ENCODE measurements at regions not wholly inside any gene's neighbourhood (a gene's known extent, or its start where the extent isn't known, plus 50 kb on each side); places are given as distances from the start of the nearest gene placed in this dataset.
"Not testable (repeated sequence)": the region's sequence is repeated elsewhere in the genome, so short reads cannot be mapped to it uniquely, and the experiment has no call there.

DNA sequence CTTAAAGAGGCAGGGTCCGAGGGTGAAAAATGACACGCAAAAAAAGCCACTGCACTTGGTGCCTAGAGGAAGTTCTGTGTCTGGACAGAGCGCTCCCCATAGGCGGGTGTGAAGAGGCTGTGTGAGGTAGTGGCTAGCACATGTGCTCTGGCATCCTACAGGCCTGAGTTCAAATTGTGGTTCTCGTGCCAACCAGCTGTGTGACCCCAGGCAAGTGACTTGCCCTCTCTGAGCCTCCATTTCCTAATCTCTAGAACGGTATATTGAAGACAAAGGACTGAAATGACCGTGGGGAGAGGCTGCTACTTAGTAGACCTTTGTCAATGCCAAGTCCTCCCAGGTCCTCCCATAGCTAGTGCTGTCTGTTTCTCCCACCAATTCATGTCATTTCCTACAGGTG lies 79.1 kb upstream of the MYL10 start:
- DNase-seq (ENCODE audit: low read depth): no peak

DNA sequence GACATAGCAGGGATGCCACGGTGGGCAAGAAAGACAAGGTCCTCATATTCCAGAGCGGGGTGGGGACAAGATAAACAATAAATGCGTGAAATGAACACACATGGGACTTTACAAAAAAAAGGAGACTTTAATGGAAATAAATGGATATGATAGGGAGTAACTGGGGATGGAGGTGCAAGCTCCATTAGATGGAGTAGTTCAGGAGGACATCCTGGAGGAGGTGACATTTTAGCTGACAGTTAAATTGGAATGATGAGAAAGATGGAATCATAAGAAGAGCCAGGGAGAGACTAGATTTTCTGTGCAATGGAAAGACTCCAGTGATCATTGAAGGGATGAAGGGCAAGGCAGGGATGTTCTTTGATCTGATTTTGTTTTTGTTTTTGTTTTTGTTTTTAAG lies 83.6 kb upstream of the MYL10 start:
- no peak for DNase-seq (ENCODE audit: low read depth)

DNA sequence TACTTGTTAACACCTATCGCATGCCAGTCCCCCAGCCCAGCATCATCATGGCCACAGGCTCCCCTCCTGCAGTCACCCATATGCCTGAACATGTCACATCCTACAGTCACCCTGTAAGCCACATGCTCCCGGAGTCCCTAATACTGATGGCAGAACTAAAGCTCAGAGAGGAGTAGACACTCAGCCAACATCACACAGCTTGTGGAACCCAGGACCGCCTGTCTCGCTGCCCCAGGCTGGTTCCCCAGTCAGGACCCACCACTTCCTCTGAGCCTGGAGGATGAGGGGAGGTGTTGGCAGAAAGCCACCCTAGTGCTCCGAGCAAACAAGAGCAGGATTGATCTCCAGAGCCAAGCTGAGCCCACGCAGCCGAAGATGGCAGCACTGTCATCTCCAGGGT lies 85.0 kb upstream of the MYL10 start:
- no peak for DNase-seq (ENCODE audit: low read depth)

DNA sequence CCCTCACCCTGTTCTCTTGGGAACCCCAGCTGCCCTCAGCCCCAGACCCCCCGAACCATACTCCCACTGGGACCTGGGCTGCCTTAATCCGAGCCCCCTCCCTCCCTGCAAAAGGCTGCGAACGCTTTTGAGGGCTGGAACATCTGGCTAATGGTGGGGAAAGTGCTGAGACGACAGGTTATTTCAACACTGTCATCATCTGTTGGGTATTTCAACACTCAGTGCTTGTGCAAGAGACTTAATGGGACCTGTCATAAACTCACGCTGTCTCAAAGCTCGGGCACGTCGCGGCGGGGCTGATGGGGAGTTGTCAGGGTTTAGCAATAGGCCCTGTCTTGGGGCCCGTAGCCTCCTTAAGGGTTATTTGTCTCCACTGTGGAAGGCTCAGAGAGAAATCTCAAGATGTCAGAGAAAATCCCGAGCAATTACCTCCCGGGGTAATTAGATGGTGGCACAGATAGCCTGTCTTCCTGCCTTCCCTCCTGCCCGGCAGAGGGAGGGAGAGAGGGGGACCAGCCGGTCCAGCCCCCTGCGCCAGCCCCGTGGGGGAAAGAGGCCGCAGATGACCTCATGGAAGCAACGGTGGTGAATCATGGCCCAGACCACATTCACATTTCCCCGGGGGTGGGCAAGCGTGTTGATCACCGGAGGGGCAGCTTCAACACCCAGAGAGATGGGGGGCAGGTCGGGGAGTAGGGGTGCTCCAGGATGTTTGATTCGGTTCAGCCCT lies 88.7 kb upstream of the MYL10 start:
- peak; percentile 86 for DNase-seq (ENCODE audit: low read depth)

DNA sequence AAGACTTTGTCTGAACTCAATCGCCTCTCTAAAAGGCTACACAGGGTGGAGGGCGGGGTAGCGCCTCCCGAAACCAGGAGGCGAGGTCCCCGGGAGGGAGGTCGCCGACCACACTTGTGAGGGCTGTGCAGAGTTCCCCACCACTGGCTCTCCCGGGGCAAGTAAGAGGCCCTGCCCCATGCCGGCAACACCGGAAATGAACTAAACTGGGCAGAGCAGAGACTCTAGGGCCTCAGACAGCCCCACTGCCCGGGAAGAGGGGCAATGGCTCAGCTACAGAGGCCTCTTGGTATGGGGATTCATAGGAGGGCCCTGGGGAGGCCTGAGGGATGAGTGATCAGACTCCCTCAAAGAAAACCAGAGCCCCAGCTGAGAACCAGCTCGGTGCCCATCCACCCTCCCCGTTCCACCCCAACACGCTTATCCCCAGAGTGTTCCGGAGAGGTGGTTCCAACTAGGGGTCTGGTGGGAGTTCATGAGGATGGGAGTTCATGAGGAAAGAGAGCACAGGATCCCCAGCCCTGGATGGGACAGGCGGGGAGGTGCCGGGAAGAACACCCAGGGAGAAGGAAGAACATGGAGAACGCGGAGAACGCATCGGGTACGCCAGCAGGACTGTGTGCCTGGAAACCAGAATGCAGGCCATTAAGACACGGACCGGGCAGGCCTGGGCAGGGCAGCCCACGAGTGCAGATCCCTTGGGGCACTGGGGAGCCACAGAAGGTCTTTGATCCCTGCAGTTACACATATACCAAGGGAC lies 89.4 kb upstream of the MYL10 start:
- no peak for DNase-seq (ENCODE audit: low read depth)

DNA sequence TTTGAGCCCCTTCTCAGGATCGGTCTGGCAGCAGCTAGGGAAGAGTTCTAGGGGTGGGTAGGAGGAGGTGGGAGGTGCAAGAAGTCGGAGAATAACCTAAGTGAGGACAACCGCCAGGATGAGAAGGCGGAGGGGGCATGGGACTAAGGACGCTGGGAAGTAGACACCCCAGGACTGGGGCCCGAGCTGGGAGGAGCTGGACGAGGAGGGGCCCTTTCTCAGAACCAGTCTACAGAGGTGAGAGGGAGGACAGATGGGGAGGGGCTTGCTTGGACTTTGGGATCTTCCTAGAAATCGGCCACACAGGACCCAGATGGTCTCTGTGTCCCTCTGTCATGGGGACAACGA lies 90.0 kb upstream of the MYL10 start:
- DNase-seq (ENCODE audit: low read depth): no peak

DNA sequence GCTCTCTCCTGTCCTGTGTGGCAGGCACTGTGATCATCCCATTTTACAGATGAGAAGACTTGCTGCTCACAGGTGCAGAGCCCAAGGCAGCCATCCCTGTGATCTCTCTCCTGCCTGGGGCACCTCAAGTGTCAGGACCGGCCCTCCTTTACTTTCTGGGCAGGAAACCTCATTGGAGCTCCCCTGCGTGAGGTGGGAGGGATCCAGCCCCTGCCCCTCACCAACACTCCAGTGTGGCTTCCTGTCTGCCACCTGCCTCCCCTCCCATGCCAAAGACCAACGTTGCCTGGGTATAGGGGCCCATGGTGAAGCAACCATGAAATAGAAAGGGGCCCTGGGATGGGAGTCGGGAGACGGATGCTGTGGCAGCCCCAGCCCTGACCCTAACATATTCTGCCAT lies 91.2 kb upstream of the MYL10 start:
- DNase-seq (ENCODE audit: low read depth): no peak

DNA sequence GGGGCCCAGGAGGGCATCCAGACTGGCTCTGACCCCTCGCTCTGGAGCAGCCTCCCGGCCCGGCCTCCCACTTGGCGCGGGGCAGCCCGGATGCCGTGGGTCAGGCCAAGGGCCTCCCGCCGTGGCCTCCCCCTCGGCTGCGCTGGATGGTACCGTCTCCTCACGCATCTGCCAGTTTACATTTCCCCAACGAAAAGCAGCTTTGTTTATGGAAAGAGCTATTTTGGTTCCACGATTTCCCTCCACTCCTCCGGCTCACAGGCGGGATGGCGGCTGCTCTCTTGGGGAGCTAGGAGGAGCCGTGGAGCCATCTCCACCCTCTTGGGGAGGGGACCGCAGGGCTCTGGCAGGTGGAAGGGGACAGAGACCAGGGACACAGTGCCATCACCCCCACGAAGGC lies 93.2 kb upstream of the MYL10 start:
- DNase-seq (ENCODE audit: low read depth): no peak

DNA sequence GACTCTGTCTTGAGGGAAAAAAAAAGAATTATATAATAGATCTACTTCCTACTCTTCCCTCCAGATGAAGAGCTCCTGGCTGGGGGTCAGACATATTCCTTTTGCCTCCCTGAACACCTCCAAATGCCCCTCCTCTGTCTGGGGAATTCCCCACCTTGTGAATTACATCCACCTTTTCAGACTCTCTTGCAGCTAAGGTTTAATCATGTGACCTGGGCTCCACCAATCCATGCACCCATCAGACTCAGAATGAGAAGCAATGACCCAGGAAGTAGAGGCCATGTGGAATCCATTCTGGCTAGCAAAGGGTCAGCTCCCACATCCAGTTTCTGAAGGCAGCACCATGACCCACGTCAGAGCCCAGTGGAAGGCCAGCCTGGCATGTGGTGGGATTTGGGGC lies 93.6 kb upstream of the CUX1 start:
- no peak for DNase-seq (ENCODE audit: low read depth)

DNA sequence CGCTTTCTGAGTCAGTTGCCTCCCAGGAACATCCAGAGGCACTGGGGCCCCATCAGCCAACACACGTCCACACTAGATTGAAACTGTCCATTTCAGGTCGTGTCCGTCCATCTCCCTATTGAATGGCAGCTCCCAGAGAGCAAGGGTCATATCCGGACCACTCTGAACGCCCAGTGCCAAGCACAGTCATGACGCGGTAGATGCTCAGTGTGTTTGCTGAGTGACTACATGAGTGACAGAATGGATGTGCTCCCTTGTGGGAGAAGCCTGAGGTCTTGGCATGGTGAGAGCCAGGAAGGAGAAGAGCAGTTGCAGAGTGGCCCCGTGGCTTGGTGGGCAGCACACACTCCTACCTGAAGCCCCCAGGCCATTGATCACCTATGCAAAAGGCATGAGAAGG lies 92.5 kb upstream of the CUX1 start:
- no peak for DNase-seq (ENCODE audit: low read depth)

DNA sequence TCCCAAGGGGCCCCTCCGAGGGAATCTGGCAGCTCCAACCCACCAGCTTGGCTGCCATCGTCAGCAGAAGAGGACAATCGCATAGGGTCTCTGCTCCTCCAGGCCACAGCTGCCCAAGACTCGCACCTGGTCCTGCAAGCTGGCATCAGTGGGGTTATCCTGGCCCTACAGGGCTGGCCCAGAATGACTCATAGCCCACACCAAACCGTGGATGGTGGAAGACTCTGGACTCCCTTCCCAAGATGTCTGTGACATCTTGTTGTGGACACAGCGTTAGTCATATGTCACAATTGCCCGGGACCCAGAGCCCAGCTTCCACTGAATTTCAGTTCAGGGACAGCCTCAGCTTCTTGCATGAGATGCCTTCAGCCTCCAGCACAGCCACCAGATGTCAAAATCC lies 91.5 kb upstream of the CUX1 start:
- DNase-seq (ENCODE audit: low read depth): no peak

DNA sequence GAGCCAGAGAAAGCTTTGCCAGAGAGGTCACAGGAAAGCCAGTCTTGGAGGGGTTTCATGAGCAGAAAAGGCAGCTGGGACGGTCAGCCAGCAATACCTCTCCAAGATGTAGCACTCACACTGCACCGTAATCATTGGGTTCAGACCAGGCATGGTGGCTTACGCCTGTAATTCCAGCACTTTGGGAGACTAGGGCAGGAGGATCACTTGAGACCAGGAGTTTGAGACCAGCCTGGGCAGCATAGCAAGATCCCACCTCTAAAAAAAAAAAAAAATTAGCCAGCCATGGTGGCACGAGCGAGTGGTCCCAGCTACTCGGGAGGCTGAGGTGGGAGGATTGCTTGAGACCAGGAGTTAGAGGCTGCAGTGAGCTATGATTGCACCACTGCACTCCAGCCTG lies 90.2 kb upstream of the CUX1 start:
- no peak for DNase-seq (ENCODE audit: low read depth)

DNA sequence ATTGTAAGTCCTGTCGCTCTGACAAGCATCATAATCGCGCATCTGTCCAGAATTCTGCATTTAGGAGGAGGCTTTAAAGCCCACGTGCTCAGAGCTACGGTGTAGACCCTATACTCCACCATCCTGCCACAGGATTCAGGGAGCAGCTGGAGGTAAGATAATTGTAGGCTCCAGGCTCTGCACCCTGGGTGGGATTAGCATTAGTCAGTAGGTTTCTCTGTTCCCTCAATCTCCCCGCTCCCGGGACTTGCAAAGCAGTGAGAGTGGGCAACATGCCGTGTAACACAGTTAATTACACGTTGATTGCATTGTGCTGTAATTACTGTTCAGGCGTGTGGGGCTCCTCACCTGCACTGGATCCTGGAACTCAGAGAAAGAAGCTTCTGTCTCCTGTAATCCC lies 89.3 kb upstream of the CUX1 start:
- DNase-seq (ENCODE audit: low read depth): no peak

DNA sequence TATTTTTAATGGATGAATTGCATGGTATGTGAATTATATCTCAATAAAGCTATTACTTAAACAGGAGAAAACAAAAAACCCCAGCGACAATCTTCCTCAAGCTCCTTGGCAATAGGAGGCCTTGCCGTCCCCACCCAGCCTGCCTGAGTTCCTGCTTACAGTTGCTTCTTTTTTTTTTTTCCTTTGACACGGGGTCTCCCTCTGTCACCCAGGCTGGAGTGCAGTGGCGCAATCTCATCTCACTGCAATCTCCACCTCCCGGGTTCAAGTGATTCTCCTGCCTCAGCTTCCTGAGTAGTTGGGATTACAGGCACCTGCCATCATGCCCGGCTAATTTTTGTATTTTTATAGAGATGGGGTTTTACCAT lies 88.6 kb upstream of the CUX1 start:
- not testable (repeated sequence) for DNase-seq (ENCODE audit: low read depth)

DNA sequence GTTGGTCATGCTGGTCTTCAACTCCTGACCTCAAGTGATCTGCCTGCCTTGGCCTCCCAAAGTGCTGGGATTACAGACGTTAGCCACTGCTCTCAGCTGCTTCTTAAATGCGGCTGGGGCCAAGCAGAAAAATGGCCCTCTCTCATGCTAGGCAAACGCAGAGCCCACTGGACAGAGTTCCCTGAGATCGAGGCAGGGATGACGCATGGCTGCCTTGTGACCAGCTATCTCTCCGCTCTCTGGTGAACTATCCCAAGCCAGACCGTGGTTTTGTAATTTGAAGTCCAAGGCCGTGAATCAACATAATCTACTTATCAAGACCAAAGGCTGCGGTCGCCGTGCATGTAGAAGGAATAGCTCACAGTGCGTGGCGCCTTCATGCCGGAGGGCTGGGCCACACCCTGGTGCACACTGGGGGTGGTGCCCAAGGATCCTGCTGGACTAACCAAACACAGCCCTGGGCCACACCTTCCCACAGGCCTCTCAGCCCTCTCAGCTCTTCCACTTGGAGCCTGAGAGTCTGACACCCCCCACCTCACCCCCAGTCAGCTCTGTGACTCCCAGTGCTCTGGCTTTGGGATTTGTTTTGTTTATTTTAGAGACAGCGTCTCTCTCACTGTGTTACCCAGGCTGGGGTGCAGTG lies 88.1 kb upstream of the CUX1 start:
- peak; percentile 64 for DNase-seq (ENCODE audit: low read depth)

DNA sequence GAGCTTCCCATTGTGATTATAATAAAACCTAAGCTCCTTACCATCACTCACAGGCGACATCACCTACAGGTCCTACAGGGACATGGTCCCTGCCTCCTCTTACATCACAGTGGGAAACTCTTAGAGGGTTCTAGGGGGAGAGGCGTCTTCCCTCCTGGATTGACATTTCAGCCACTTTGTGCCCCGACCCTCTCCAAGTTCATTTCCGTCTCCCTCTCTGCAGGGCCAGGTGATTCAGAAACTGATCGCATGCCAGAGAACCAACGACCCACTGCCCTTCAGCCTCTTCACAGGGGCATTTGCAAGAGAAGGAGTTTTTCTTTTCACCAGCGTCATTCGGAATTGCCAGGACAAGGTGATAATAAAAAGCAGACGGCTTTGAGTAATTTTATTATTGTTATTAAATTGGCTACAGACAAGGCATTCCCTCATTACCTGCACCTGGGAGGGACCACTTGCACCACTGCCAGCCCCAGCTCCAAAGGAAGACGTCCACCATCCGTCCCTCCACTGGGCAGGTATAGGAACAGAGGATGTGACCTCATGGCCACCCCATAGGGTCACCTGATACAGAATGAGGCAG lies 85.8 kb upstream of the CUX1 start:
- DNase-seq (ENCODE audit: low read depth): no peak

DNA sequence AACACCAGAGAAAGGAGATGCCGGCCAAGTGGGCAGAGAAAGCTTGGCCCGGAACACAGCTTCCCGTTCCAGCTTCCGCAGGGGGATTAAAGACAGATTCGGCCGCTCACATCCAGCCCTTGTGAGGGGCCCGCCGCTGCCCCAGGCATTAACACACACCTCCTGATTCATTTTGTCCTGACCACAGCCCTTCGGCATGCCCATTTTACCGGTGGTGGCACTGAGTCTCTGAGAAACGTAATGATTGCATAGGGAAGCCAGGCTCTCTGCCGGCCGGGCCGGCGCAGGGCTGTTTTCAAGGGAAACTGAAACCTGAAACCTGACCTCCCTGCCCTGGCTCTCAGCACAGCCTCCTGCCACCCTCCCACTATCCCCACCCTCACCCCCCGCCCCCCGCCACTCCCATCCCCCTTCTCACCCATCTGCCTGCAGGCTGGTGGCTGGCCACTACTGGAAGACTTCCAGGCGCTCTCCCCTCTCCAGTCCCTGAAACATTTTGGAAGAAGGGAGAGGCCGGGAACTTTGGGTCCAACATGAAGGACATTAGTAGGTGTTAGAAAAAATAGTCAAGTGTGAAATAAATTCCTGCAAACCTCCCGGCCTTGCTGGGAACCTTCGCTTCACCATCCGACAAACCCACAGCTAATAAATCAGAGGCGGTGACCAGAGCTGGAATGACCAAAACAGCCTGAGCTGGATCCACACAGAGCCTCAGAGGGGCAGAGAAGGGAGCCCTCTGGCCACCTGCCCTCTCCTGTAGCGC lies 83.5 kb upstream of the CUX1 start:
- DNase-seq (ENCODE audit: low read depth): peak; percentile 64

DNA sequence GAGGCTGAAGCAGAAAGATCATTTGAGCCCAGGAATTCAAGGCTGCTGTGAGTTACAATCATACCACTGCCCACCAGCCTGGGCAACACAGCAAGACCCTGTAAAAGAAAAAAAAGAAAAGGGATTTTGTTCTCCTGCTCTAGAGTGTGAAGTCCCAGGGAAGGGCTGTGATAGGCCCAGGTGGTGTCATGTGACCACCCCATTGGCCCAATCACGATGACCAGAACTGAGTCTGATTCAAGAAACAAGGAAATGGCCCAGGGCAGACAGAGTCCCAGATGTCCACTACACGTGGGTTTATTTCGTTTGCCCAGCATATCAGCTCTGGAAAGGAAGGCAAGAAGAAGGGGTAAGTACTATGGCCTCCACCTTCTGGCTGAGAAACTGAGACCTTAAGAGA lies 81.3 kb upstream of the CUX1 start:
- DNase-seq (ENCODE audit: low read depth): peak; percentile 15

DNA sequence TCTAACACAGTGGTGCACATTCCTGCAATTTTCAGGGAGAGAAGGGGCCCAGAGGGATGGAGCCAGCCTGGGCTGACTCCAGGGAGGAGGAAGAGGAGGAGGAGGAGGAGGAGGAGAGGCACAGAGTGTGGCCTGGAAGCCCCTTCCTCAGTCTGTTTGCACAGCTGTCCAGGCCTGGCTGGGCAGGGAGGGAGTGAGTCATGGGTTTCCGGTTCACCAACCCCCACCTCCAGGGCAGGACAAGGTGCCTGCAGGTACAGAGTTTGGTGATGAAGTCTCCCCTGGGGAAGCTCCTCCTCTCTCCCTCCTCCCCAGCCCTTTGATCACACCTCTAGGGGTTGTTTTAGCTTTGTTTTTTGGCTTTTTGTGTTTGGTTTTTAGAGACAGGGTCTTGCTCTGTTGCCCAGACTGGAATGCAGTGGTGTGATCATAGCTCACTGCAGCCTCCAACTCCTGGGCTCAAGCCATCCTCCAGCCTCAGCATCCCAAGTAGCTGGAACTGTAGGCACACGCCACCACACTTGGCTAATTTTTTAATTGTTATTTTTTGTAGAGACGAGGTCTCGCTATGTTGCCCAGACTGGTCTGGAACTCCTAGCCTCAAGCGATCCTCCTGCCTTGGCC lies 77.5 kb upstream of the CUX1 start:
- no peak for DNase-seq (ENCODE audit: low read depth)

DNA sequence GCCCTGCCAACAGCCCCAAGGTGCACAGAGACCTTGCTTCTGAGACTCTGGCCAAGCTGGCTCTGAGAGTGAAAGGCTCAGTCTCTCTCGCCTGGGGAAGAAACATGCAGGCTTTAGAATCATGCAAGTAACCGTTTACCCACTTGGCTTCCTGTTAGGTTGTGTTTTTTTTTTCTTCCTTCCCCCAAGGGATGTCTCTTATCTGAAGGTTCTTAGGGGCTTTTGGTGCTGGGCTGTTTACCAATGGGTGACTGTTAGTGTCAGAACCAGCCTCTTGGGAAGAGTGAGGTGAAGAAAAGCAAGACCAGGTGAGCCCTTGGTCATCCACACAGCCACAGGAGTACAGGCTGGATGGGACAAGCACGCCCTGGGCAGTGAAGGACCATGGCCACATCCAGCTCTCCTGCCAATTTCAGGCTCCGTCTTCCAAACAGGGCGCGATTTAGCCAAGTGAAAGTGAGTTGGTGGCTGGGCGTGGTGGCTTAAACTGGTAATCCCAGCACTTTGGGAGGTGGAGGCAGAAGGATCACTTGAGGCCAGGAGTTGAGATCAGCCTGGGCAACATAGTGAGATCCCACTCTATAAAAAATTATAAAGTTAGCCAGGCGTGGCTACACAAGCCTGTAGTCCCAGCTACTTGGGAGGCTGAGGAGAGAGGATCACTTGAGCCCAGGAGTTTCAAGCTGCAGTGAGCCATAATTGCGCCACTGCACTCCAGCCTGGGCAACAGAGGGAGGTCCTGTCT lies 76.3 kb upstream of the CUX1 start:
- no peak for DNase-seq (ENCODE audit: low read depth)
